ENCODE measurements at regions not wholly inside any gene's neighbourhood (a gene's known extent, or its start where the extent isn't known, plus 50 kb on each side); places are given as distances from the start of the nearest gene placed in this dataset.

DNA sequence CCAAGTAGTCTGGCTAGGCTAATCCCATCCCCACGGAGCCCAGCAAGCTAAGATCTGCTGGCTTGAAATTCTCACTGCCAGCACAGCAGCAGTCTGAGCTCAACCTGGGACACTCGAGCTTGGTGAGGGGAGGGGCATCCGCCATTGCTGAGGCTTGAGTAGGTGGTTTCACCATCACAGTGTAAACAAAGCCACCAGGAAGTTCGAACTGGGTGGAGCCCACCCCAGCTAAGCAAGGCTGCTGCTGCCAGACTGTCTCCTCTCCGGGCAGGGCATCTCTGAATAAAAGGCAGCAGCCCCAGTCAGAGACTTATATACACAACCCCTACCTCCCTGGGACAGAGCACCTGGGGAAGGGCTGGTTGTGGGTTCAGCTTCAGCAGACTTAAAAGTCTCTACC lies 639.6 kb downstream of the IQCM start:
- TF ChIP-seq, protein P1, sequence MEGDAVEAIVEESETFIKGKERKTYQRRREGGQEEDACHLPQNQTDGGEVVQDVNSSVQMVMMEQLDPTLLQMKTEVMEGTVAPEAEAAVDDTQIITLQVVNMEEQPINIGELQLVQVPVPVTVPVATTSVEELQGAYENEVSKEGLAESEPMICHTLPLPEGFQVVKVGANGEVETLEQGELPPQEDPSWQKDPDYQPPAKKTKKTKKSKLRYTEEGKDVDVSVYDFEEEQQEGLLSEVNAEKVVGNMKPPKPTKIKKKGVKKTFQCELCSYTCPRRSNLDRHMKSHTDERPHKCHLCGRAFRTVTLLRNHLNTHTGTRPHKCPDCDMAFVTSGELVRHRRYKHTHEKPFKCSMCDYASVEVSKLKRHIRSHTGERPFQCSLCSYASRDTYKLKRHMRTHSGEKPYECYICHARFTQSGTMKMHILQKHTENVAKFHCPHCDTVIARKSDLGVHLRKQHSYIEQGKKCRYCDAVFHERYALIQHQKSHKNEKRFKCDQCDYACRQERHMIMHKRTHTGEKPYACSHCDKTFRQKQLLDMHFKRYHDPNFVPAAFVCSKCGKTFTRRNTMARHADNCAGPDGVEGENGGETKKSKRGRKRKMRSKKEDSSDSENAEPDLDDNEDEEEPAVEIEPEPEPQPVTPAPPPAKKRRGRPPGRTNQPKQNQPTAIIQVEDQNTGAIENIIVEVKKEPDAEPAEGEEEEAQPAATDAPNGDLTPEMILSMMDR (IDR thresholded peaks at IDR 0.05; ENCODE audit: borderline replicate concordance, extremely low read depth, low read length, poor library complexity, severe bottlenecking): no peak
- Histone ChIP-seq H3K4me2 (ENCODE audit: insufficient read depth, low read length) (no peak overlapping the region), H3K36me3 (ENCODE audit: insufficient read depth, low read length) (no peaks in the 10 kb centered on the region), H2AFZ (ENCODE audit: low read depth, low read length) (no peak overlapping the region), H3K9ac (ENCODE audit: low read depth, low read length) (no peak overlapping the region), H3K27me3 (ENCODE audit: insufficient read depth, low read length, poor library complexity) (no peaks in the 10 kb centered on the region), H3K79me2 (ENCODE audit: insufficient read depth, low read length) (no peaks in the 10 kb centered on the region), H3K9me3 (ENCODE audit: insufficient read depth, low read length, severe bottlenecking) (no peaks in the 10 kb centered on the region), H3K4me3 (ENCODE audit: low read depth in 1 of 2, low read length in 2 of 2) (no peak overlapping the region), H3K27ac (ENCODE audit: low read length) (no peak overlapping the region), H4K20me1 (ENCODE audit: insufficient read depth, low read length) (no peaks in the 10 kb centered on the region), H3K4me1 (ENCODE audit: insufficient read depth, low read length) (no peaks in the 10 kb centered on the region)
- ATAC-seq (ENCODE audit: insufficient read depth, low read depth) (no peak), DNase-seq (no peak)

DNA sequence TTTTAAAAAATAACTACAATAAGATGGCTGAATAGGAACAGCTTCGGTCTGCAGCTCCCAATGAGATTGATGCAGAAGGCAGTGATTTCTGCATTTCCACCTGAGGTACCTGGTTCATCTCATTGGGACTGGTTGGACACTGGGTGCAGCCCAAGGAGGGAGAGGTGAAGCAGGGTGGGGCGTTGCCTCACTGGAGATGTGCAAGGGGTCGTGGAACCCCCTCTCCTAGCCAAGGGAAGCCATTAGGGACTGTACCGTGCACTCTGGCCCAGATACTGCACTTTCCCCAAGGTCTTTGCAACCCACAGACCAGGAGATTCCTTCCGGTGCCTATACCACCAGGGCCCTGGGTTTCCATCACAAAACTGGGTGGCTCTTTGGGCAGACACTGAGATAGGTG lies 640.1 kb downstream of the IQCM start:
- no peak for DNase-seq
- H3K9me3 ChIP-seq (ENCODE audit: insufficient read depth, low read length, severe bottlenecking): no peaks in the 10 kb centered on the region
- no peaks in the 10 kb centered on the region for H4K20me1 ChIP-seq (ENCODE audit: insufficient read depth, low read length)
- H3K27ac ChIP-seq (ENCODE audit: low read length): no peak overlapping the region
- H3K27me3 ChIP-seq (ENCODE audit: insufficient read depth, low read length, poor library complexity): no peaks in the 10 kb centered on the region
- TF ChIP-seq, protein P1 (IDR thresholded peaks at IDR 0.05; ENCODE audit: borderline replicate concordance, extremely low read depth, low read length, poor library complexity, severe bottlenecking): no peak
- no peak for TF ChIP-seq EZH2 (IDR thresholded peaks at IDR 0.05; ENCODE audit: borderline replicate concordance, low read depth, low read length, severe bottlenecking)
- no peaks in the 10 kb centered on the region for H3K36me3 ChIP-seq (ENCODE audit: insufficient read depth, low read length)
- no peak for ATAC-seq (ENCODE audit: insufficient read depth, low read depth)
- H3K4me1 ChIP-seq (ENCODE audit: insufficient read depth, low read length): no peaks in the 10 kb centered on the region
- no peak overlapping the region for H3K4me2 ChIP-seq (ENCODE audit: insufficient read depth, low read length)
- no peak overlapping the region for H3K4me3 ChIP-seq (ENCODE audit: low read depth in 1 of 2, low read length in 2 of 2)
- H2AFZ ChIP-seq (ENCODE audit: low read depth, low read length): no peak overlapping the region
- no peak overlapping the region for H3K9ac ChIP-seq (ENCODE audit: low read depth, low read length)
- H3K79me2 ChIP-seq (ENCODE audit: insufficient read depth, low read length): no peaks in the 10 kb centered on the region

DNA sequence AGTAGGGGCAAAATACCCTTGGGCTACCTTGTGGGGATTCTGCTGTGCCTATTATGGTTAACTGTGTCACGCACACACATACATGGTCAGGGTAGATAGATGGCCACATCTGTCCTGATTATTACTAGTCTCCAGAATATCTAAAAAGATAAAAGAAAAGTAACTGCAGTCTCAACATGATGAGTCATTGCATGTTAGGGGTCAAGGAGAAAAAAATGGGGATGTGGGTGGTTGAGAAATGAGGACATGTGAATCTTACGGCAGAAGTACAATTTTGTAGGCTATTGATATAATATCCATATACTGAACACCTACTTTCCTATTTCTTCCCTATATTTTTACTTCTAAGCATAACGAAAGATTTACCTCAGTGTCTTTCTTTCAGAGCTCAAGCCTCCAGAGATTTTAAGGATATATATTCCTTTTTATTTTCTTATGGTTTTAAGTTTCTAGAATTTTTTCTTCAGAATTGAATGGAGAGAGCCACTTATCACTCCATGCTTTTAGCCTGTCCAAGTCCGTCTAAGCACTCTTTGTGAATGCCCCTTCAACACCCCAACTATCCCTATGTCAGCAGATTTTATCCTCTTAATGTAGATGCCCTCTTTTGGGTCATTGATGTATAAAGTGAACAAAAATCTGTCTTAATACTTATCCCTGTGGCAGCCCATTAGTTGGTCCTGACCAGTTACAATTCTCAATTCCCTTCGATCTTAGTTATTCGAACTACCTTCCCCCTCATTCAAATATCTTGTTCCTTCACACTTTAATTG lies 642.2 kb downstream of the IQCM start:
- no peak overlapping the region for H3K4me3 ChIP-seq (ENCODE audit: low read depth in 1 of 2, low read length in 2 of 2)
- H2AFZ ChIP-seq (ENCODE audit: low read depth, low read length): no peak overlapping the region
- H3K27me3 ChIP-seq (ENCODE audit: insufficient read depth, low read length, poor library complexity): no peaks in the 10 kb centered on the region
- ATAC-seq (ENCODE audit: insufficient read depth, low read depth) (no peak), DNase-seq (no peak)
- H3K9ac ChIP-seq (ENCODE audit: low read depth, low read length): no peak overlapping the region
- no peak overlapping the region for H3K27ac ChIP-seq (ENCODE audit: low read length)
- no peaks in the 10 kb centered on the region for H3K79me2 ChIP-seq (ENCODE audit: insufficient read depth, low read length)
- no peaks in the 10 kb centered on the region for H3K9me3 ChIP-seq (ENCODE audit: insufficient read depth, low read length, severe bottlenecking)
- no peaks in the 10 kb centered on the region for H3K36me3 ChIP-seq (ENCODE audit: insufficient read depth, low read length)
- TF ChIP-seq, protein P1 (IDR thresholded peaks at IDR 0.05; ENCODE audit: borderline replicate concordance, extremely low read depth, low read length, poor library complexity, severe bottlenecking): no peak
- no peak for TF ChIP-seq EZH2 (IDR thresholded peaks at IDR 0.05; ENCODE audit: borderline replicate concordance, low read depth, low read length, severe bottlenecking)
- H4K20me1 ChIP-seq (ENCODE audit: insufficient read depth, low read length): no peaks in the 10 kb centered on the region
- H3K4me1 ChIP-seq (ENCODE audit: insufficient read depth, low read length): no peaks in the 10 kb centered on the region
- no peak overlapping the region for H3K4me2 ChIP-seq (ENCODE audit: insufficient read depth, low read length)
